Breast epithelium (tissue), 4 donors: ENCODE measurements at regions not wholly inside any gene's neighbourhood (a gene's known extent, or its start where the extent isn't known, plus 50 kb on each side); places are given as distances from the start of the nearest gene placed in this dataset.

Source experiments
- DNase-seq, 2 donors: peaks; one replicate each; pipeline ENCODE4 v3.0.0-alpha.2; 2019; ENCODE audit warnings: low spot score in 2 of 2
- H3K27ac ChIP-seq, 2 donors: fragments of 200-600 bp; sonication (generic) in 1 of 2; one replicate each; pipeline ENCODE4 v1.5.1; 2016 to 2019; ENCODE audit warnings: mild to moderate bottlenecking in 1 of 2
- H3K27me3 ChIP-seq, 2 donors: fragments of 200-600 bp; sonication (generic) in 1 of 2; one replicate each; pipeline versions ENCODE4 v1.5.1 to v1.6.0; 2017 to 2019; ENCODE audit warnings: control low read depth in 1 of 2, mild to moderate bottlenecking in 1 of 2
- H3K36me3 ChIP-seq: fragments of 200-600 bp; one replicate; pipeline ENCODE4 v1.5.1; 2019
- H3K4me1 ChIP-seq, 2 donors: fragments of 200-600 bp; sonication (generic); one replicate each; pipeline ENCODE4 v1.5.1; 2016 to 2019; ENCODE audit warnings: control low read depth in 1 of 2
- H3K4me3 ChIP-seq, 3 donors: fragments of 200-600 bp; sonication (generic); 1 replicate in 2 of 3; 2 replicates in 1 of 3; pipeline ENCODE4 v1.5.1; 2016 to 2019; ENCODE audit warnings: mild to moderate bottlenecking in 3 of 3, moderate library complexity in 2 of 3
- H3K9me3 ChIP-seq, 2 donors: fragments of 200-600 bp; sonication (generic) in 1 of 2; one replicate each; pipeline ENCODE4 v1.5.1; 2016 to 2019; ENCODE audit warnings: control low read depth in 1 of 2
- POLR2A ChIP-seq: fragments of 450-650 bp; IDR thresholded peaks from one replicate; pipeline ENCODE4 v1.6.1; 2016; ENCODE audit warnings: antibody characterized with exemption, mild to moderate bottlenecking, moderate library complexity
- POLR2AphosphoS5 ChIP-seq, 3 donors: sonication (generic); formaldehyde crosslinking; IDR thresholded peaks; one replicate each; pipeline ENCODE4 v1.6.1; 2017; ENCODE audit warnings: antibody characterized with exemption in 3 of 3
- intact Hi-C: fragments of 100-400 bp; cut with DNase I; formaldehyde crosslinking; loops from one replicate; pipeline ENCODE4 v1.15.1; 2023; ENCODE audit warnings: low total_unique reads
- TF ChIP-seq, protein P1 (sequence below), 3 donors: fragments of 450-650 bp; IDR thresholded peaks; one replicate each; pipeline ENCODE4 v1.5.1; 2016 to 2017; ENCODE audit warnings: antibody characterized with exemption in 3 of 3, mild to moderate bottlenecking in 3 of 3, moderate library complexity in 3 of 3

DNA sequence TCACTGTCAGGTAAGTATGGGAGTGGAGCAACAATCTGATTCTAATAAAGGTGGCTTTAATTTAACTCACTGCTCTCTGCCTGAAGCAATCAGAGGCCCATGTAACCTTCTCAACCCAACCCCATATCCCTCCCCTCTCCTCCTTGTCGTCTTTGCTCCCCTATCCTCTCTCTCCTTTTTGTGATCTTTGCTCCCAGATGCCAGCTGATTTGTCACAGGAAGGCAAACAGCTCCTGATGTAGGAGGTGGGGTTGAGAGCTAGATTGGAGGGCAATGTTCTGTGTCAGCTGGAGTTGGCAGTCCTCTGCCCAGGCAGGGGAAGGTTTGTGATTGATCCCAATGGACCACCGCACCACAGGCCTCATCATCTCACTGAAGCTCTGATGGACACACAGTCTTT is 101.4 kb upstream of the PIK3CG start:
- Histone ChIP-seq H3K27me3 (no peaks in the 10 kb centered on the region), H3K4me1 (no peaks in the 10 kb centered on the region), H3K4me3 (no peak overlapping the region), H3K36me3 (no peaks in the 10 kb centered on the region), H3K9me3 (no peaks in the 10 kb centered on the region), H3K27ac (no peak overlapping the region)
- intact Hi-C loops = no loop called here
- TF ChIP-seq POLR2AphosphoS5 (IDR thresholded peaks at IDR 0.05) (no peak), POLR2A (no peak)
- TF ChIP-seq, protein P1, sequence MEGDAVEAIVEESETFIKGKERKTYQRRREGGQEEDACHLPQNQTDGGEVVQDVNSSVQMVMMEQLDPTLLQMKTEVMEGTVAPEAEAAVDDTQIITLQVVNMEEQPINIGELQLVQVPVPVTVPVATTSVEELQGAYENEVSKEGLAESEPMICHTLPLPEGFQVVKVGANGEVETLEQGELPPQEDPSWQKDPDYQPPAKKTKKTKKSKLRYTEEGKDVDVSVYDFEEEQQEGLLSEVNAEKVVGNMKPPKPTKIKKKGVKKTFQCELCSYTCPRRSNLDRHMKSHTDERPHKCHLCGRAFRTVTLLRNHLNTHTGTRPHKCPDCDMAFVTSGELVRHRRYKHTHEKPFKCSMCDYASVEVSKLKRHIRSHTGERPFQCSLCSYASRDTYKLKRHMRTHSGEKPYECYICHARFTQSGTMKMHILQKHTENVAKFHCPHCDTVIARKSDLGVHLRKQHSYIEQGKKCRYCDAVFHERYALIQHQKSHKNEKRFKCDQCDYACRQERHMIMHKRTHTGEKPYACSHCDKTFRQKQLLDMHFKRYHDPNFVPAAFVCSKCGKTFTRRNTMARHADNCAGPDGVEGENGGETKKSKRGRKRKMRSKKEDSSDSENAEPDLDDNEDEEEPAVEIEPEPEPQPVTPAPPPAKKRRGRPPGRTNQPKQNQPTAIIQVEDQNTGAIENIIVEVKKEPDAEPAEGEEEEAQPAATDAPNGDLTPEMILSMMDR (IDR thresholded peaks at IDR 0.05) = no peak
- no peak for DNase-seq

DNA sequence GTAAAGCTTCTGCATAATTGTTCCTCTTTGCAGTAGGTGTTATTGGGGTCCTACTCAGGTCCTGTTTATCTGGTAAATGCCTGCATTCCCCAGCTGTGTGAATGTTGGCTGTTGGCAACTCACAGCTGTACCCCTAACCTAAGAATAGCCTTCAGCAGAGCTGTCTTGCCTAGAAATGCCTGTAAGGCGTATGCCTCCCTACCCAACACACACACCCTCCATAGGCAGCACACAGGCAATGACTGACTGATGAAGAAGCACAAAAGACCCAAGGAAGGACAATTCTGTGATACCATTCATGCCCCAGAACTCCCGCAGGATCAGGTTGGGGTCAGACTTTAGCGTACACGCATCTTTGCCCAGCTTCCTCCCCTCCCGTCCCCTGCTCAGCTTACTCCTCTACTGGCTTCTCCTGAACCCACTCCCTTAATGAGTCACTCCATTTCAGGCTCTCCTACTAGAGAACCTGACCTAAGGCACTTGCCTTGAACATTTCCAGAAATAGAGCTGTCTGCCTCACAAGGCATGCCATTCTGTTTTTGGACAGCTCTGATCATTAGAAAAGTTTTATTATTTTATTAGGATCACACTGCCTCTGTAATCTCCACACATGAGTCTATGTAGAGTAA is 99.2 kb upstream of the PIK3CG start:
- Histone ChIP-seq H3K27ac (no peak overlapping the region), H3K27me3 (no peaks in the 10 kb centered on the region), H3K36me3 (no peaks in the 10 kb centered on the region), H3K4me1 (no peaks in the 10 kb centered on the region), H3K9me3 (no peaks in the 10 kb centered on the region), H3K4me3 (no peak overlapping the region)
- no peak for DNase-seq
- intact Hi-C loops = no loop called here
- no peak for TF ChIP-seq POLR2AphosphoS5 (IDR thresholded peaks at IDR 0.05)
- no peak for TF ChIP-seq POLR2A
- TF ChIP-seq, protein P1 (IDR thresholded peaks at IDR 0.05) = no peak

DNA sequence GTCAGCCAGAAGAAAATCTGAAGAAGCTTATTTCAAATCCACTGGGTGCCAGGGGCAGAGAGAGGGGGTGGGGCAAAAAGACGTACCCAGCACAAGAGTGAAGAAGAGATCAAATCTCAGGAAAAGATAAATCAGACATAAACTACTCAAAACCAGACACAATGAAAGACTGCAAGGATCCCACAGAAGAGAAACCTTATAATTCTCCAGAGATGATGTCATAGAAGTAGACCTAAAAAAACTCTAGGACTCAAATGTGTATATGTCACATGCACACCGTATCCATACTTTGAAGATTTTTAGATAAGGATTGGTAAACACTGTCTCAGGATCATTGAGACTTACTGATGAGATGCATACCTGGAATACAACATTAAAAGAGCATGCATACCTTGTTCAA is 98.5 kb upstream of the PIK3CG start:
- Histone ChIP-seq H3K4me3 (no peak overlapping the region), H3K36me3 (no peaks in the 10 kb centered on the region), H3K4me1 (no peaks in the 10 kb centered on the region), H3K27ac (no peak overlapping the region), H3K27me3 (no peaks in the 10 kb centered on the region), H3K9me3 (no peaks in the 10 kb centered on the region)
- no peak for DNase-seq
- intact Hi-C loops = no loop called here
- TF ChIP-seq POLR2AphosphoS5 (IDR thresholded peaks at IDR 0.05) = no peak
- TF ChIP-seq POLR2A = no peak
- TF ChIP-seq, protein P1 (IDR thresholded peaks at IDR 0.05) = no peak

DNA sequence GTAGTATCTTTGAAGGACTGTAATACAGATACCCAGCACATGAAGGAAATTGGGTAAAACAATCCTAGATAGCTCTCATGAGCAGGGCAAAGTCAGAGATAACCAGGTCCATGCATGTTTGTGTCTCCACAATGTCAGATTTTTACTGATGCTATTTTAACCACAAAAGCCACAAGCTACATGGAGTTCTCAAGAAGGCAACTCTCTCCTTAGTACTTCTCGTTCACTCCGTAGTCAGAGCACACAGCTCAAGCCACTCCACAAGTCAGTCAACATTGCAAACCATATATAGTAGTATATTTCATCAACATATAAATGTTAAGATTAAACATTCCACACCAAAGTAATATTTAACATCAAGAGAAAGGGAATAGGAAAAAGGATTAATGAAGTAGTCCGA is 98.0 kb upstream of the PIK3CG start:
- no peaks in the 10 kb centered on the region for H3K36me3 ChIP-seq
- no peak overlapping the region for H3K27ac ChIP-seq
- H3K4me3 ChIP-seq = no peak overlapping the region
- no peaks in the 10 kb centered on the region for H3K9me3 ChIP-seq
- TF ChIP-seq, protein P1 (IDR thresholded peaks at IDR 0.05) = no peak
- no peak for TF ChIP-seq POLR2A
- TF ChIP-seq POLR2AphosphoS5 (IDR thresholded peaks at IDR 0.05) = no peak
- no peaks in the 10 kb centered on the region for H3K27me3 ChIP-seq
- no peaks in the 10 kb centered on the region for H3K4me1 ChIP-seq
- no peak for DNase-seq
- intact Hi-C loops = no loop called here

DNA sequence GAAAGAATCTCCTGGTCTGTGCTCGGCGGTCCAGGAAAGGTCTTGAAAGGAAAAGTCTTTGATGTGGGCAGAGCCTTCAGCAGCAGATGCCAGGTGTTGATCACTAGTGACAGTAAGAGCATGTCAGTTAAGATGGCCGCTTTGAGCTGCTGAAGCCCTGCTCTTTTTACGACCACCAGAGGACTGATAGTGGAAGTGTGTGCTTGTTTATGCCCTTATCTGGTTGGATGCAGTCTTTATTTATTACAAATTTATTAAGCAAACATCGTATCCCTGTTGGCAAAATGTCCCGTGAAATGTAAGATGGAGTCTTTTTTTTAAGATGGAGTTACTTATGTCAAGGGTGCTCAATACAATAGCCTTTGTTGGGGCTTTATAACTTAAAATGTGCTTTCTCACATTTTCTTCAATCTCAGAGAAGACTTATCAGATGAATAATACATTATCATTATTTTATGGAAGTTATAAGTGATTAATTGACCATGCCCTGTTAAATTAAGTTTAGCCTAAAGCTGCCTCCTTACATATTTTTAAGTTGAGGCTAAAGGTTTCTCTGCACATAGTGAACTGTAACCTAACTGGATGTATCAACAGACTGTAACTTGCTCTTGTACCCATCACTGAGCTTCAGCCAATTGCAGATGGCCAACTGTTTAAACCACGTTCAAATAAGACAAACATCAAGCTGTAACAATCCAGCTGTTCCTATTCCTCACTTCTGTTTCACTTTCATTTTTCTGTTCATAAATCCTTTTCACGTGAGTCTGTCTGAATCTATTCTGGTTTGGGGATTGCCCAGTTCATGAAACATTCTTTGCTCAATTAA is 97.4 kb upstream of the PIK3CG start:
- peak overlapping the region in 1 of 3 donors; percentile 1 for H3K4me3 ChIP-seq
- no peaks in the 10 kb centered on the region for H3K27me3 ChIP-seq
- H3K27ac ChIP-seq = no peak overlapping the region
- H3K9me3 ChIP-seq = no peaks in the 10 kb centered on the region
- intact Hi-C loops = no loop called here
- no peaks in the 10 kb centered on the region for H3K4me1 ChIP-seq
- no peak for DNase-seq
- H3K36me3 ChIP-seq = no peaks in the 10 kb centered on the region
- TF ChIP-seq POLR2AphosphoS5 (IDR thresholded peaks at IDR 0.05) (no peak), POLR2A (no peak)
- TF ChIP-seq, protein P1 (IDR thresholded peaks at IDR 0.05) = no peak
